ENCODE measurements at regions not wholly inside any gene's neighbourhood (a gene's known extent, or its start where the extent isn't known, plus 50 kb on each side); places are given as distances from the start of the nearest gene placed in this dataset.
"Not testable (repeated sequence)": the region's sequence is repeated elsewhere in the genome, so short reads cannot be mapped to it uniquely, and the experiment has no call there.

DNA sequence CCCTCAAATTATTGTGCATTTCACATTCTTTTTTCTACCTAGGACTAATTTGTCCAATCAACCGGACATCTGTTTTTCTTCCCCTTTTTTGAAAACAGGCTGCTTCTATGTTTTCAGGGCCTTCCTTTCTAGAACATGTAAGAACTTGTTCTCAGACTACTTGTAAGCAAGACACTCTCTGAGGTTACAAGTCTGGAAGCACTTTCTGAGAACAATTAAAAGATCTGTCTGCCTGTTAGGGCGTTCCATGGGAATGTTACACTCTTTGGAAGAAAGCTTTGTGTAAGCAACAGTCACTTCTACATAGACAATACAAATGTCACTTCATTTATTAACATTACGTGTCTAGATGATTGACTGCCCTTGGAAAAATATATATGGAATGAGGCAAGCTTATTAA is 50.9 kb upstream of the HSPB3 start:
- no peak for DNase-seq (ENCODE audit: low spot score)

DNA sequence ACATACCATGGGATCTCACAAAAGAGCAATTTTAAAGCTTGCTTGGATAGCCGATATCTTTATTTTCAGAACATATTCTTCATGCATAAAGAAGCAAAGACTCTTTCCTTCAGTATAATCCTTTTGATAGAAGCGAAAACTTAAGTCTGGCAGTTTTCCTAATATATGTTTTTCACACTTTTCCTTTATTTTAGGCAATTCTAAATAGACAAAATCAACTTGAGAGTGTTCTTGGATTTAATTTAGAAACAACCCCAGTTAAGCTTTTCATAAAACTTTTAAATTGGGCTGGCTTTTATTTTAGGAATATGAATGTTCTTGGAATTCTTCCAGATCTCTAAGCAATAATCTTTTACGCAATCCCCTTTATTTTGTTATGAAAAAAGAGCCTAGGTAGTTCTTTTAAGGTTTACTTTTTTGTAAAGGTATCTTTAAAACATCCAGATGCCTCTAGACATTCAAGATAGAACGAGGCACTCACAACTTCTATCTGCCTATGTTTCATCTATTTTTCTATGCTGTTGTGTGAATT is 51.5 kb upstream of the HSPB3 start:
- DNase-seq (ENCODE audit: low spot score) = no peak

DNA sequence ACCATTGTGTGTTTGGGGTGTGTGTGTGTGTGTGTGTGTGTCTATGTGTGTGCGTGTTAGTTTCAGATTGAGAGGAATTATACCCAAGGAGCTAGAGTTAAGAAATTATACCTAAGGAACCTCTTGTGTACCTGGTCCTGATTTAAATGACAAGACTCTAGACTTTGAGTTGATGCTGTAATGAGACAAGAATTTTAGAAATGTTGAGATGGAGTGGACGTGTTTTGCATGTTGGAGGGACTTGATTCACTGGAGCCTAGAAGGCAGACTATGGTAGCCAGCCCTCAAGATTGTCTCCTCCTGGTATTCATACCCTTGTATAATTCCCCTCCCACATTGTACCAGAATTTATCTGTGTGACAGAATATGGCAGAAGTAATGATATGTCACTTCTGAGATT is 52.4 kb upstream of the HSPB3 start:
- DNase-seq (ENCODE audit: low spot score) = no peak

DNA sequence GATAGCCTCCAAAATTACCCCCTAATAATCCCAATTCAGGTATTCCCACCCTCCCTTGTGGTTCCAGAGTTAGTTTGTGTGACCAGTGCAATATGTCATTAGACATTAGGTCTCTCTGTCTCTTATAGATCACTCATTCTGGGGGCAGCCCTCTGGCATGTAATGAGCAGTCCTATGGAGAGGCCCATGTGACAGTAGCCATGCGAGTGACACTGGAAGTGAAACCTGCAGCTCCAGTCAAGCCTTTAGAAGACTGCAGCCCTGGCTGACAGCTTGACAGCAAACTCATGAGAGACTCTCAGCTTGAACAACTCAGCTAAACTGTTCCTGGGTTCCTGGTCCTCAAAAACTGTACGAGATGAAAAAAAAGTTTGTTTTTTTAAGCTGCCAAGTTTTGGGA is 54.0 kb upstream of the HSPB3 start:
- DNase-seq (ENCODE audit: low spot score) = no peak

DNA sequence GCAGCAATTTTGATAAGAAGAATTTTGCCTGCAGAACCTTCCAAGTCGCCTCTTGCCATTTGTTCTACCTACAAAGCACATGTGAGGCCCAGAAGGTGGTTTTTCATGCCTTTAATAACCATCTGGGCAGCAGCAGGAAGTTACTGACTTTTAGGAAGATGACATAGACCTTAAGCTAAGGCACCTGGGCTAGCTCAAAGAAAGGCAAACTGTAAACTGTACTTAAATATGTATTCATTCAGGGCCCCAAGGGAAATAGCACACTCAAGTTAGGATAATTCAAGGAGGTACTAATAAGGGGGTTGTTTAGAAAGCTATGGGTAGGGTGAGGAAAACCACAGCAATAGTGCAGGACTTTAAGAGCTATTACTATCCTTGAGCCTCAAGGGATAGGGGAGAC is 57.3 kb upstream of the HSPB3 start:
- no peak for DNase-seq (ENCODE audit: low spot score)

DNA sequence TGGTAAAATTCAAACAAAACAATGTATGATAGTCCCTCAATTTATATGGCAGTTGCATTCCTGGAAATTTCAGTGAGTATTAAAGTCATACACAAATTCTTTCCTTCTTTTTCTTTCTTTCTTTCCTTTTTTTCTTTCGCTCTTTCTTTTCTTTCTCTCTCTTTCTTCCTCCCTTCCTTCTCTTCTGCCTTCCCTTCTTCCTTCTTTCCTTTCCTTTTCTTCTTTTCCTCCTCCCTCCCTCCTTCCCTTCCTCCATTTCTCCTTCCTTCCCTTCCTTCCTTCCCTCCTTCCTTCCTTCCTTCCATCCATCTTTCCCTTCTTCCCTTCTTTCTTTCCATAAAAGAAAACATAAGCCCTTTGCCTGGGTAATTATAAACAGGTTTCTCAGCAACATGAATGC is 58.1 kb upstream of the HSPB3 start:
- no peak for DNase-seq (ENCODE audit: low spot score)

DNA sequence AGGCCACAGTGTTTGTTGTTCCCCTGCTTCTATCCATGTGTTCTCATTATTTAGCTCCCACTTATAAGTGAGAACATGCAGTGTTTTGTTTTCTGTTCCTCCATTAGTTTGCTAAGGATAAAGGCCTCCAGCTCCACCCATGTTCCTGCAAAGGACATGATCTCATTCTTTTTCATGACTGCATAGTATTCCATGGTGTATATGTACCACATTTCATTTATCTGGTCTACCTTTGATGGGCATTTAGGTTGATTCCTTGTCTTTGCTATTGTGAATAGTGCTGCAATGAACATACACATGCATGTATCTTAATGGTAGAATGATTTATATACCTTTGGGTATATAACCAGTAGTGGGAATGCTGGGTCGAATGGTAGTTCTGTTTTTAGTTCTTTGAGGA is 62.5 kb upstream of the HSPB3 start:
- DNase-seq (ENCODE audit: low spot score) = not testable (repeated sequence)

DNA sequence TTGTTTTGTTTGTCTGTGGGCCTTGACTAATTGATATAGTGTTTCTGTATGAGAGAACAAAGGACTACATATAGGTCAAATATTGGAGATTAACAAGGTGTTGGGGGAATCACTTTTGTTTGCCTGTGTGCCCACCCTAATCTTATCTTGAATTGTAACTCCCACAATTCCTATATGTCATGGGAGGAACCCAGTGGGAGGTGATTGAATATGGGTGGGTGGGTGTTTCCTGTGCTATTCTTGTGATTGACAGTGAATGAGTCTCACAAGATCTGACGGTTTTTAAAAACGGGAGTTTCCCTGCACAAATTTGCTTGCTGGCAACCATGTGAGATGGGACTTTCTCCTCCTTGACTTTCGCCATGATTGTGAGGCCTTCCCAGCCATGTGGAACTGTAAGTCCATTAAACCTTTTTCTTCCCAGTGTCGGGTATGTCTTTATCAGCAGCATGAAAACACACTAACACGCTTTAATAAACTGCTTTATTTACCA is 64.9 kb upstream of the HSPB3 start:
- no peak for DNase-seq (ENCODE audit: low spot score)

DNA sequence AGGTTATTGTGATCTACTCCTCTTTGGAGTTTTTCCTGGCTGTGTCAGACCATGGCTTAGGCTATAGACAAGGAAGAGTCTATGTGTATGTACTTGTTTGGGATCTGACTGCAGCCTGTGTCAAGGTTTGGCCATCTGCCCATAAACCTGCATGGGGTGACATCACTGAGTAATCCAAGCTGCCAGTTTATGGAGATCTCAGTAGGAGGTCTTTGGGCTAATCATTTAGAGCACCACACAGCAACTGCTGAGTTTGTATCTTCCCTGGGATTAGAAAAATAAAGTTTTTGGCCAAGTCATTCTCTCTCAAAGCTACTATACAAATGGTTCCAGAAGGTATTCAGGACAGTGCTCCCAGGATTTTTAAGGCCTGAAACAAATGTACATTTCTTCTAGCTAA is 65.5 kb upstream of the HSPB3 start:
- DNase-seq (ENCODE audit: low spot score) = peak; percentile 84

DNA sequence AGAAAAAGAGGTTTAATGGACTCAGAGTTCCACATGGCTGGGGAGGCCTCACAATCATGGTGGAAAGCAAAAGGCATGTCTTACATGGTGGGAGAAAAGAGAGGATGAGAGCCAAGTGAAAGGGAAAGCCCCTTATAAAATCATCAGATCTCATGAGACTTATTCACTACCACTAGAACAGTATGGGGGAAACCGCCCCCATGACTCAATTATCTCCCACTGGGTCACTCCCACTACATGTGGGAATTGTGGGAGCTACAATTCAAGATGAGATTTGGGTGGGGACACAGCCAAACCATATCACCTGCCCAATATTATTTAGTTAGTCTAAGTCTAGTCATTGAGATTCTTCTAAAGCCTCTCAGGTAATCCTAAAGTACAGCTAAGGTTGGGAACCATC is 66.1 kb upstream of the HSPB3 start:
- not testable (repeated sequence) for DNase-seq (ENCODE audit: low spot score)

DNA sequence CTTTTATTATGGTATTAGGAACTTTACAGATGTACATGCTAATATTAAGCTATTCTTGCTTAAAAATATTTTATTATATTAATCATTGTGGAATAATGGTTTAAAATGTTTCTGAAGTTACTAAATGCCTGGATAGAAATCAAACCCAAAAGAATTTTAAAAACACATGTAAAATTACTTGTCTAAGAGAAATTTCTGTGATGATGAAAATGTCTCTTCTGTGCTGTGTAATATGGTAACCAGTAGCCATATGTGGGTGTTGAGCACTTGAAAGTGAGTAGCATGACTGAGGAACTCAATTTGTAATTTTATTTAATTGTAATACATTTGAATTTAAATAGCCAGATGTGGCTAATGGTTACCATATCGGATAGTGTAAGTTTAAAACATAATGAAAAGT is 66.7 kb upstream of the HSPB3 start:
- no peak for DNase-seq (ENCODE audit: low spot score)

DNA sequence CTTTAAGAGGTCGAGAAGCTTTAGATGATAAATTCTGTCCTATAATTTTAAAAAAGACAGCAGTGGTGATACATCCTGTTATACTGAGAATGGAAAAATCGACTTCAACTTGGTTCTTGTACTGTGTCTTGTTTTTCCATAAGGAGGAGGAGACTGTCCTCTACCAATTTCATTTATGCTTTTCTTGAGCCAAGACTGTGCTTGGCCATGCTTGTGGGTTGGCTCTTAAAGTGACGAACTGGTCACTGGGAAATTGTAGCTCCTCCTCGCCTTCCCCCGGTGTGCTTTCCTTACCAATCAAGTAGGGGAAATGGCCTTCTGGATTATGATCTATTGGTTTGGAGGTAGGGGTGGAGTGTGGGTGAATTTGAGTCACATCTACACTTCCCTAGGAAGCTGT is 67.1 kb upstream of the HSPB3 start:
- no peak for DNase-seq (ENCODE audit: low spot score)

DNA sequence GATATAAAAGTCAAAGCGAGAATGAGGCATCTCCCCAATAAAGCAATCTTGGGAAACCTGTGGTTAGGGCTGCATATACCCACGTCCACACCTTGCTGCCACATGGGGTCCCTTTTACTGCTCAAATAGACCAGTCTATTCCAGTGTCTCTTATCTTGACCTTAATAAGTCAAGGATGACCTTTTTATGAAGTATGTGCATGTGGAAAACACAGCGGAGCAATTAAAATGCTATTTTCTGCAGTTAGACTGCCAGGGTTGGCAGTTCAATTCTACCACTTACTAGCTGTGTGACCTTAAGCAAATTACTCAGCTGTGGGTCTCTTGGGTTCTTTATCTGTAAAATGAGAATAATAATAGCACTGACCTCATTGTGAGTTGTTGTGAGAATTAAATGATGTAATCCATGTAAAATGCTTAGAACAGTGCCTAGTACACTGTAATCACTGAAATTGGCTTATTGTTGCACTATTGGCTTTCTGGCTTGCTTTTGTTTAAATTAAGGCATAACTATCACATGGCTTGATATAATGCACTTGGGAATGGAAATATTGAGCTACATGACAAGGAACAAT is 67.8 kb upstream of the HSPB3 start:
- DNase-seq (ENCODE audit: low spot score) = no peak

DNA sequence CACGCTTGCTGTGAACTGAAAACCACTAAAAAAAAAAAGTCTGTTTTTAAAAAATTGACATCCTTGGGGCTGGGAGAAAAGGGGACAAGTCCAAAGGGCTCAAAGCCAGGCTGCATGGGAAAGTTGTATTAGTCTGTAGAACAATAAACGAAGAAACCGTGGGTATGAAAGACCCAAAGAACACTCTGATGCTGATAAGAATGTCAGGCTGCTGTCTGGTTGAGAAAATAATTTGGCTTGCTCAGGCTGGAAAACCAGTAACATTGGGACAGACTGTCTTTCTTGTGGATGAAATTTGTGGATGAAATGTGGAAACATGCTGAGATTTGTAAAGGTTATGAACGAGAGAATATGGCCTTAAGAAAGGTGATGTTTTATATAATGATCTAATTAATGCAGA is 68.5 kb upstream of the HSPB3 start:
- DNase-seq (ENCODE audit: low spot score) = no peak

DNA sequence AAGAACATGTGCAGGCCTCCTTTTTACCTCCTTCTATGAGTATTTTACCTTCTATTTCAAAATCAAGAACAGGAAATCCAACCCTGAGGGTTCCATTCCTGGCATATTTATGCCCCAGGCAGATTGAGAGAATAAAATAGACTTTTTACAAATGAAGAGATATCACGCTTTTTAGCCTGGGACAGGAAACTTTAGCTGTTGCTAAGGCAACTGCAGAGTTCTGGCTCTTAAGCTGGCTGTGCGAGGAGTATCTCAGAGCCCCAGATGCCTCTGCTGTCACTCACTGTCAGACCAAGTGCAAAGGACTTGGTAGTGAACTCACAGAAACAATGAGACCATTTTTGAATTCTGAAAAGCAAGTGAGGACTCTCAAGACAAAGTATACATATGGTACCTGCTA is 69.5 kb upstream of the HSPB3 start:
- no peak for DNase-seq (ENCODE audit: low spot score)

DNA sequence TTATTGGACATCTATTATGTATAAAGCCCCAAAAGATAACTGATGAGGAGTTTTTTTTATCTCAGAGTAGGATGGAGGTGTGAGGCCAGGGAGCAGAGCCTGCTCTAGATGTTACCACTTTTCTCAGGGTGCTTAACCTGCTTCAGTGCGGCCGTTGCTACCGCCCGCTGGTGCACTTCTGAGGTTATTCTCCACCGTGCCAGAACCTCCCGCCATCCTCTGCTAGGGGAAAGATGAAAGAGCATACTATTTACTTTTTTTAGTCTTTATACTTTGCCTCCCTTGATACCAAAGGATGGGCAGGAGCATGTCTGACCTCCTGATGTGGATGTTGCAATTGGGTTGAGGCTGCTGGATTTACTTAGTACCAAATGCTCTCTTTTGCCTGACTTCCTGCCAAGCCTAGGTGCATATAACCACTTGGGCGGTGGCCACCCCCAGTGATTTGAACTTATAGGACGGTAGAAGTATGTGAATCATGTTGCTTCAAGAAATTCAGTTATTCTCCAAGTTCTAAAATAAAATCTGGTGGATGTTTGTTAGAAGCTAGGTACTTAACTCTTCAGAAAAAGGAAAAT is 71.1 kb upstream of the HSPB3 start:
- DNase-seq (ENCODE audit: low spot score) = no peak

DNA sequence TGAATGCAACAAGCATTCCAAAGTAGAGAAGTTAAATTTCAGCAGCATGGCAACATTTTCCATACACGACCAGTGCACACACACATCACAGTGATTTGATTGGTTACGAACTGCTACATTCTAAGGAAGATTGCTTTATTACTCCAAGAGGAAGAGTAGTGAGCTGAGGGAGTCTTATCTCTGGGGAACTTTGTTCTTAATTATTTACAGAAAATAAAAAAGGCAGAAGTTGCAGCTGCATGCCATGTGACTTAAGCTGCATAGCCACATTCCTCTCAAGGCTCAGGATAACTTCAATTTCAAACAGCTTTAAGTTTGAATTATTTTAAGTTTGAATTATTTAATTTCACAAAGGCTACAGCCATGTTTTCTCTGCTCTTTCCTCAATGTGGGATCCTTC is 71.6 kb upstream of the HSPB3 start:
- no peak for DNase-seq (ENCODE audit: low spot score)

DNA sequence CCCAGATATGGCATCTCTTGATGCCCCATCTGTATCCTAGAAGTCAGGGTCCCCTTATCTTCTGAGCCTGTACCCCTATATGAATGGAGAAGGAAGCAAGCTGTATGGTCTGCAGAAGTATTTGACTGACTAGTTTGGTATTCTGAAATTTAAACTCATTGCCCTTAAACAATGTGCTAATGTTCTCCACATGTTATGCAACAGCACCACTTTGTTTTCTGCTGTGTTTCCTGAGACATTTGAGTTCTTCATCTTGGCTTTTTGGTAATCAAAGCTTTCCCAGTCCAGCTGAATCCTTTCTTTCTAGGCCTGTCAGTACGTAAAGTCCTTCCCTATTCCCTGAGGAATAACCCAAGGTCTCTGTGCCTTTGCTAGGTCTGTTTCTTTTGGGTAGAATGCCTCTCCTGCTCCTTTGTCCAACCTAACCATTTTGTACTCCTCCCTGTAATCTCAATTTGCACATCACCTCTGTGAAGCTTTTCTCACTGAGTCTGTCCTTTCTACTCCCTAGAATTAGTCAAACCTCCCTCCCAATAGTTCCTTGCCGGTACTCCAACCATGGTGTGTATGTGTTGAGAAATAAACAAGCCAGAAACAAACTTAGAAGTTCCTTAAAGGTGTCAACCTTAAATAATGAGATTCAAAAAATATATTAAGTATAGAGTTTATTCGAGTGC is 72.1 kb upstream of the HSPB3 start:
- DNase-seq (ENCODE audit: low spot score) = no peak

DNA sequence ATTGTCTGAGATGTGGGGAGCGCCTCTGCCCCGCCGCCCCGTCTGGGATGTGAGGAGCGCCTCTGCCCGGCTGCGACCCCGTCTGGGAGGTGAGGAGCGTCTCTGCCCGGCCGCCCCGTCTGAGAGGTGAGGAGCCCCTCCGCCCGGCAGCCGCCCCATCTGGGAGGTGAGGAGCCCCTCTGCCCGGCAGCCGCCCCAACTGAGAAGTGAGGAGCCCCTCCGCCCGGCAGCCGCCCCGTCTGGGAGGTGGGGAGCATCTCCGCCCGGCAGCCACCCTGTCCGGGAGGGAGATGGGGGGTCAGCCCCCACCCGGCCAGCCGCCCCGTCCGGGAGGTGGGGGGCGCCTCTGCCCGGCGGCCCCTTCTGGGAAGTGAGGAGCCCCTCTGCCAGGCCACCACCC is 70.9 kb upstream of the ARL15 start:
- DNase-seq (ENCODE audit: low spot score) = not testable (repeated sequence)

DNA sequence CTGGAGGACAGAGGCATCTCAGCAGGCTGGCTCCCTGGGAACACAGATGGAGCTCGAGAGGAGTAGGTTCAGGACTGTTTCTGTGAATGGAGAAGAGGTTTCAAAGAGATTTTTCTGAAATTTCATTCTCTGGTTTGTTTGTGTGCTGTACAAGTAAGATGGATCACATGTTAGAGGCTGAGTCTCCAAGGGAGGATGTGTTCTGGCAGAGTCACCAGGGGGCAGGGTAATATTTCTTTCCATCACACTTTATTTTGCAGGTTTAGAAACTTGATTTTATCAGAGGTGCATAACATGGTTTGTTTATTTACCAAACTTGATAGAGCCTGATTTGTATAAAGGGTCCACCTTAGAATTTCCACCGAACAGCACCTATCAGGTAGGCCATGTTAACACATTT is 69.2 kb upstream of the ARL15 start:
- no peak for DNase-seq (ENCODE audit: low spot score)

DNA sequence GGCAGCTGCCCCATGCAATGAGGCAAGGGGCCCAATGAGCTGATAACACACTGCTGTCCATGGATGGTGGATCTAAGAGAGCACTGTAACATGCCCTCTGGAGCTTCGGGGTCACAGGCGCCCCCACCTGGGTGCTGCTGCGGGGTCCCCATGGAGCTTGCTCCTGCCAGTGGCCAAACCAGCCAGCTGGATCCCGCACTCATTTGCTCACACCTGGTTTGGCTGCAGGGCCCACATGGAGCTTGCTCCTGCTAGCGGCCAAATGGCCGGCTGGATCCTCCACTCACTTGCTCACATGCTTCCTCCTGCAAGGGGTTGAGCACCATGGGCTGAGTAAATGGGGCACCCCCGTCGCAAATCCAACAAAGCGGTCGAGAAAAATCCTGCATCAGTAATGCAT is 68.3 kb upstream of the ARL15 start:
- no peak for DNase-seq (ENCODE audit: low spot score)

DNA sequence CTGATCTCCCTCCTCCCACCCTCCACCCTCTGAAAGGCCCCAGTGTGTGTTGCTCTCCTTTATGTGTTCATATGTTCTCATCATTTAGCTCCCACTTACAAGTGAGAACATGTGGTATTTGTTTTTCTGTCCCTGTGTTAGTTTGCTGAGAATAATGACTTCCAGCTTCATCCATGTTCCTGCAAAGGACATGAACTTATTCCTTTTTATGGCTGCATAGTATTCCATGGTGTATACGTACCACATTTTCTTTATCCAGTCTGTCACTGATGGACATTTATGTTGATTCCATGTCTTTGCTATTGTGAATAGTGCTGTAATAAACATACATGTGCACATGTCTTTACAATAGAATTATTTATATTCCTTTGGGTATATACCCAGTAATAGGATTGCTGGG is 67.0 kb upstream of the ARL15 start:
- not testable (repeated sequence) for DNase-seq (ENCODE audit: low spot score)

DNA sequence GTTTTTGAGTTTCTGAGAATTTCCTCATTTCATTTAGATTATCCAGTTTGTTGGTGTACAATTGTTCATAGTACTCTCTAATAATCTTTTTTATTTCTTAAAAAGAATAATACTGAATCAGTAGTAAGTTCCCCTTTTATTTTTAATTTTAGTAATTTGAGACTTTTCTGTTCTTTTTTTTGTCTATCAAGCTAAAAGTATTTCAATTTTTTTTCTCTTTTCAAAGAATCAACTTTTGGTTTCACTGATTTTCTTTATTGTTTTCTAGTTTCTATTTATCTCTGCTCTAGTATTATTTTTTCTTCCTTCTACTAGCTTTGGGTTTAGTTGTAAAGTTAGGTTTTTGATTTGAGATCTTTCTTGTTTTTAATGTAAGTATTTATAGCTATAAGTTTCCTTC is 60.6 kb upstream of the ARL15 start:
- DNase-seq (ENCODE audit: low spot score) = no peak

DNA sequence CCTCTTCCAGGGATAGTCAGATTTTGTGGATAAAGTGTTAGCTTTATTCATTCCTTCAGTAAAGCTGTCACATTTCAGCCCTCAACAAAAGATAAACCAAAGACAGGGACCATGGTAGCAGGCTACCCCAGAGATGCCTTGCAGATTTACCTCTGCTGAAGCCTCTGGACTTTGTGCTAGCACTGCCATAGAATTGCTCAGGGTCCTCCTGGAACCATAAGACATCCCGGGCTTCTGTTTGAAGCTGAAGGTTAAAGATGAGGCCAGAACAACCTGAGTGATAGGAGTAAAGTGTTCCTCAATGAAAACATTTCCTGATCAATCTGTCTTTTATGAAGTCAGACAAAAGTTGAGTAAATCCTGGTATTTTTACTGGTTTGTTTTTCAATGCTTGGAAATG is 57.5 kb upstream of the ARL15 start:
- no peak for DNase-seq (ENCODE audit: low spot score)

Data from COLO829 (cell line).